ENCODE measurements at regions not wholly inside any gene's neighbourhood (a gene's known extent, or its start where the extent isn't known, plus 50 kb on each side); places are given as distances from the start of the nearest gene placed in this dataset.

DNA sequence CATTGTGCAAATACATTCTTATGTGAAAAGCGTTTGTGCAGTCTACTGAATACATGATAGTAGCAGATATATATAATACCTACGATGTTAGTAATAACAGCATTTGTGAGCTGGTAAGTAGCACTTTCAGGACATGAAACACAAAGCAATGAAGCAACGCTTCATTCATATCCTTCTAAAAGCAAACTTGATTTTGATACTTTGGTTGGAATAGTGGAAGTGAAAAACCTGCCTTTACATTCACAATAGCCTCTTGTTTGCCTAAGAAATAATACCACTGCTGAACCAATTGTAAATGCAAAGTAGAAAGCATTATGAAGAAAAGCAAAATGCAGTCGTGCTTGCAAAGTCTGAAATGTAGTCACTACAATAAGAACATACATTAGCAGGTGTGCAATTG is 926.3 kb downstream of the FSTL5 start:
- DNase-seq (ENCODE audit: insufficient read length, low spot score) (no peak), FAIRE-seq (no peak)

DNA sequence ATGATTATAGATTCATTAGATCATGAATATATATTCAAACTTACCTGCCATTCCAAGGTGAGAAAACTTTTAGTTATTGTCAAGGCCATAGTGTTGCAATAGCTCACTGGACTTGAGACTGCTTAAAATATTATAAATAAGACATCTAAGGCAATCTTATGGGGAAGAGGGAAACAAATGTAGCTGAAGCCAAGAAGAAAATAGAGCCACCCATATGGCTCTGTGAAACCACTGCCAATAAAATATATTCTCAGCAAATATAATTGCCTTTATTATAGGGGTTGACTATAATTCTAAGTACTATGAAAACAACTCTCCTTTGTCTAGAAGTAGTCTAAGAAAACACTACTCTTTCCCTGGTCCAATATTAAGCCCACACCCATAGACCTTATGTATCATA is 938.5 kb downstream of the FSTL5 start:
- FAIRE-seq (no peak), DNase-seq (ENCODE audit: insufficient read length, low spot score) (no peak)

DNA sequence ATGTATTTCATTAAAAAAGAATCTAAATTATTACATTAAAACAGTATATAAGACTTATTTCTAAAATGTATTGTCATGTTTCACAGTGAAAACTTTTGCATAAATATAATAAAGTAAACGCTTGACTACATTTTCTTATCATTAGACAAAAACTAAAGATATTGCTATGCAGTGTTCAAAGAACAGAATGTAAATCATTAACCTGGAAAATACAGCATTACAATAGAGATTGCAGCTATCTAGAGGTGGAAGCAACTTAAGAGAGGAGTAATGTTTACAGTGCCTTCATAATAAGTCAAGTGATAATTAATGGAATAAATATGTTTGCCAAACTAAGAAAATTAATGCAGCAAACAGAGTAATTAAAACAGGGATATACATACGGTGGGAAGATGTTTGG is 940.9 kb downstream of the FSTL5 start:
- DNase-seq (ENCODE audit: insufficient read length, low spot score) = no peak
- no peak for FAIRE-seq

GRCh38 chr4:161208564-161208963 is 955.2 kb downstream of the FSTL5 start:
- FAIRE-seq = no peak
- no peak for DNase-seq (ENCODE audit: insufficient read length, low spot score)

DNA sequence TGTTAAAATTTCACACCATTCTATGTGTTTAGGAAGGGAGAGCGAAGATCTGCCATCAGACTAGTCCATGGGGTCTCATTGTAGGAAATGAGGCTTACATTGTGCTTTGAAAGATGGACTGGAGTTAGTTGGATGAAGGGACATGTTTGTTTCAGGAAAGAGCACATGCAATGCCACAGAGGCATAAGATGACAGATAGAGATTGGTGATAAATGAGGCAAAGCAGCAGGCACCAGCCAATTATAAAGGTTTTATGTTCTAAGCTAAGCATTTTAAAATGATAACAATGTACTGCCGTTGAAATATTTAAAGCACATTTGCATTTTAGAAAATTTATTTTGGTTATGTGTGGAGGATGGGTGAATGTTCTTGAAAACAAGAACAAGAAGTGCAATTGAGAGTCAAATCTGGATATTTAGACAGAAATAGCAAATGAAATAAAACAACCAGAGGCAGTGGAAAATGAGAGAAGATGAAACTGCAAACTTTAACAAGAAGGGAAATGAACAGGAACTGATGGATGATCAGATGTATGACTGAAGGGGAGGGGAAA is 957.2 kb downstream of the FSTL5 start:
- DNase-seq (ENCODE audit: insufficient read length, low spot score) (no peak), FAIRE-seq (no peak)

- FAIRE-seq (no peak), DNase-seq (ENCODE audit: insufficient read length, low spot score) (no peak)
These were observed 959.9 kb downstream of the FSTL5 start for GRCh38 chr4:161203865-161204264.

- FAIRE-seq (no peak), DNase-seq (ENCODE audit: insufficient read length, low spot score) (no peak)
These were observed 965.9 kb downstream of the FSTL5 start for GRCh38 chr4:161197912-161198311.

- DNase-seq (ENCODE audit: insufficient read length, low spot score) = no peak
- FAIRE-seq = no peak
These were observed 966.3 kb downstream of the FSTL5 start for GRCh38 chr4:161197474-161197873.

DNA sequence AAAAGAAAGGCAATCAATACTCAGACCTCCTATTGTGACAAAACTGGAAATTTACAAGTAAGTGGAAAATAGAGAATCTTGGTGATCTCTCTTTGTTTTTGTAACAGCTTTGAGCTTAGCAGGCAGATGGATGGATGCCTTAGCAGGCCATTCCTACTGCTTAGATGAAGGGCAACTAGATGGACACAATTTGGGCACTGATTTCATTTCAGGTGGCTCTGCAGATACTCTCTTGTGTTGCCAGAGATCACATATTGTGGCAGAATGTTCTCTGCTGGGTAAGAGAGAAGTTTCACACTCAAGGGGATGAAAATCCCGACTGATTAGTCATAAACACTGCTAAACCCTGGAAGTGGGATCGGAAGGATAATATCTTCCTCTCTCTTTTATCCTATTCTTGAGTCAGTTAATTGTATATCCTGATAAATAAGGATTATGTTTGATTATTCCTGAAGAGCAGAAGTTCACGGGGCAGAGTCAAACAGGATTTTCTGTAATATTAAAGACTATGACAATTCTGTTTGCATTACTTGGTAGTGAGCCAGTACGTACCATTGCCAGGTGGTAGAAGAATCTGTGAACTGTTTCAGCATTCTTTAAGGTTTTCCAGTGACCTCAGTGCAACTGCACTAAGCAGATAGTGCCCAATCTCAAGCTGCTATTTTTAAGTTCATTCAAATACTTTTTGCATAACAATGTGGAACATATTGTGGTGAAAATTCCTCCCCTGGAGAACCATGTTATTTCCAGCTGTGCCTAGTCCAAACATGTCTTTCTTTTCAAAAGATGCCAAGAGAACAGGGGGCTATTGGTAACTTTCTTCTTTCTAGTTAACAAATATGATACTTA is 974.3 kb downstream of the FSTL5 start:
- FAIRE-seq = no peak
- no peak for DNase-seq (ENCODE audit: insufficient read length, low spot score)

DNA sequence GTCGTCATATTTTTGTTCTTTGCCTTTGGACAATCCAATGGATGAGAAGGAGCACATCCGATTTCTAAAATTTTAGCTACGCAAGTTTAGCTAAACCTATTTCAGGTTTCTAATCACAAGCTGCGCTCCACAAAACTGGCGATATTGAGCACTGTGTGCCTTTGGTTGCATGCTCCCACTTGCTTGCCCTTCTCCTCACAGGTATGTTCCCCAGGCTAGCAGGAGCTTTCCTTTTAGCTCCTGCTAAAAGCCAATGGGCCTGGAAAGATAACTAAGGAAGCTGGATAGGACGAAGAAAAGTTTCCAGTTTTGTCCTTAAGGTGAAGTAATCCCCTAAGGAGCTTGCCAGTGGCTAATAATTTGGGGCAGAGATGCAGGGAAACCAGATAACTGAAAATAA is 975.2 kb downstream of the FSTL5 start:
- DNase-seq (ENCODE audit: insufficient read length, low spot score) (no peak), FAIRE-seq (no peak)

GRCh38 chr4:161187569-161187968 is 976.2 kb downstream of the FSTL5 start:
- FAIRE-seq (no peak), DNase-seq (ENCODE audit: insufficient read length, low spot score) (no peak)

DNA sequence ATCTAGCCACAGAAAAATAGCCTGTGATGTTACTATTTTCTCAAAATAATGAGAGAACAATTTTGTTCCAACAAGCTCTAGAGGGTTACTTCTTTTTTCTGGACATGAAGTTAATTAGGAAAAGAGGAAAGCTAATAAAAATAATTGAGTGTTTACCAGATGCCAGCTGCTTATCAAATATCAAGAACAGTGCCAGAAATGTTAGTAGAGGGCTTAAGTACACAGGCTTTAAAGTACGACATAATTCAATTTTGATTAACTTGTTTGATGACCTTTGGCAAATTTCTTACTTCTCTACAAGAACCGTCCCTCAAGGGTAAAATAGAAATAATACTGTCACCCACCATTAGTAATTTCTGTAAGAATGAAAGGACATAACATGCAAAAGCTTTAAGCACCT is 977.0 kb downstream of the FSTL5 start:
- DNase-seq (ENCODE audit: insufficient read length, low spot score) (no peak), FAIRE-seq (no peak)

GRCh38 chr4:161186012-161186411 is 977.8 kb downstream of the FSTL5 start:
- FAIRE-seq (no peak), DNase-seq (ENCODE audit: insufficient read length, low spot score) (no peak)

- FAIRE-seq (no peak), DNase-seq (ENCODE audit: insufficient read length, low spot score) (no peak)
These were observed 980.1 kb downstream of the FSTL5 start for GRCh38 chr4:161183729-161184128.

DNA sequence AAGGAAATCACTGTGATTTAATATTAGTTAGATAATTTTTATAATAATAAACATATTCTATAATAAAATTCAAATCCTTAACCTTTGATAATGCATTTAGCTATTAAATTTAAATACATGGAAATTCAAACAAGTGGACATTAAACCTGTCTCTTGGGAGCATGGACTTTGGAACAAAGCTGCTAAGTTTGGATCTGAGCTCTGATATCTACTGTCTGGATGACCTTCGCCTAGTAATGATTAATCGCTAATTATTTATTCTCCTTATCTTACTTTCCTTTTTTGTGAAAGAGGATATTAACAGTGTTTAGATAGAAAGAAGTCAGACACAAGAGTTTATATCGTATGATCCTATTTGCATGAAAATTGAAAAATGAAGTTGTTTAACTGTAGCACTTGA is 980.9 kb downstream of the FSTL5 start:
- DNase-seq (ENCODE audit: insufficient read length, low spot score) (no peak), FAIRE-seq (no peak)

DNA sequence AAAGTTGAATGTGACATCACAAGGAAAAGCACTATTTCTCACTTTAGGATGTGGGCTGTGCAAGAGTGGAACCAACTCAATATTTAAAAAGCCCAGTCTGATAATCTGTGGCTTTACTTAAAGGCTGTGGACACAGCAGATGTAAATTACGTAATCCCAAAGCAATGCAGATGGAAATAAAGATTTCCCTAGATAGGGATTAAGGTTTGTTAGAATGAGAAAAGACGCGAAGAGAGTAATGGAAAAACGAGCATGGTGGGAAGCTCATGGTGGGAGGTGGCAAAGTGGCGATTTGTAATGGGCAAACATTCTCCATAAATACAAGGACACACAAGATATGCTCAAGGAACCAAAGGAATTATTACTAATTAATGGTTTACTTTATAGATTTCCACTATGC is 985.5 kb downstream of the FSTL5 start:
- no peak for FAIRE-seq

DNA sequence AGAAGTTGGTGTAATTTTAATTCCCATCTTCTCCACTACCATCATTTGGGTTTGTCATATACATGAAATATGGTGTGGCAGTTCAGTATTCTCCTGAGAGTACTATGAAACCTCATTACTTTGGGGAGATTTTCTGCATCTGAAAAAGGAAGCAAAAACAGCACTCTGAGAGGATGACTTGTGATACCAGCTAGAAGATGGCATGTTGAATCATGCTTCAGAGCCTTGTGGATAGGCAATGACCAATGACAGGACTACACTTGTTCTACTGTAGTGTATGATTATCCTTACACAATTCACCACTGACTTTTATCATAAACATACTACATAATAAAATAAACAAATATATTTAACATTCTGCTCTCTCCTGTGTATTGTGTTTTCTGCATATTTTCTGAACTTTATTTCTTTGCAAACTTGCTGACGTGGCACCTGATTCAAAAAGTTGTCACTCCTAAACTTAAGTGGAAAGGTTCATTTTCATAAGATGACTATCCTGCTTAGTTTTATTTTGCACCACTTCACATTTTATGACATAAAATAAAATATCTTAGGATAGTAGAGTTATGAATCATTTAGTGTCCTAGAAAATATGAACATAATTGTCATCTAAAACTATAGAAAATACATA is 991.3 kb downstream of the FSTL5 start:
- FAIRE-seq (no peak), DNase-seq (ENCODE audit: insufficient read length, low spot score) (no peak)

More for the DNA sequence above, 985.5 kb downstream of the FSTL5 start:
- no peak for DNase-seq (ENCODE audit: insufficient read length, low spot score)

DNA sequence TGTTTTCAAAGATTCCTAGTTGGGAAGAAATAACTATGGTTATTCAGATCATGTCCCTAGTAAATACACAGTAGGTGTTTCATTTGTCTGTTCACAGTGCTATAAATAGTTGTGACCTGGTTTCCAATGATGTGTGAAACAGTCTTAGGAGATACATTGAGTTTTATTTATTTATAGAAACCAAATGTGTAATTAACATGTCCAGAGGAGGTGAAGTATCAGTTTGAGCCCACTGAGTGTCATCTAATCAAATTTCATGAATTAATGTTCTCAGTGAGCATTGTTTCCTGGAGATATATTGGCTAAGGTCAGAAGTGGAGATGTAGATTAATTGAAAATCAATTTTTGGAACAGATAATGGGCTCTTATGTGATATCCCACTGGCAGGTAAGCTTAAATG is 996.3 kb downstream of the FSTL5 start:
- FAIRE-seq (no peak), DNase-seq (ENCODE audit: insufficient read length, low spot score) (no peak)

DNA sequence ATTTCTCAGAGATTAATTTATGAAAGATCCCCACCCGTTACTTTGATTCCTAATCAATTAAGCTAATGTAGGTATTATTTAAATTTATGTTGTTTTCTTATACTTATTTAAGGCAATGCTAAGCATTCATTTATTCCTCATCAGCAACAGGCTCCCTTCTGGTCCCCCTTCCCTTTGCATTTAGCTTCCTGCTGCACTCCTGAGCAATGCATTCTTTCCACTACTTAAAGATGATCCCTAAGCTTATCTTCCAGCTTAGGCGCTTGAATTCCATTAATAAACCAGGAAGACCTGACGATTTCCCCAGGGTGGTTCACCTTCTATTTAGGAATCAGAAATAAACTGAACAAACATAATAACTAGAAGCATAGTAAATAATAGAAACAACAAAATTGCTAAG is 1003.1 kb downstream of the FSTL5 start:
- DNase-seq (ENCODE audit: insufficient read length, low spot score) = no peak
- no peak for FAIRE-seq

GRCh38 chr4:161148051-161148450 is 1015.7 kb downstream of the FSTL5 start:
- FAIRE-seq (no peak), DNase-seq (ENCODE audit: insufficient read length, low spot score) (no peak)

- no peak for FAIRE-seq
- no peak for DNase-seq (ENCODE audit: insufficient read length, low spot score)
These were observed 1020.4 kb downstream of the FSTL5 start for GRCh38 chr4:161143375-161143774.

GRCh38 chr4:161134795-161135194 is 1029.0 kb downstream of the FSTL5 start:
- DNase-seq (ENCODE audit: insufficient read length, low spot score) = no peak
- no peak for FAIRE-seq
